ENCODE measurements at regions not wholly inside any gene's neighbourhood (a gene's known extent, or its start where the extent isn't known, plus 50 kb on each side); places are given as distances from the start of the nearest gene placed in this dataset.
"Not testable (repeated sequence)": the region's sequence is repeated elsewhere in the genome, so short reads cannot be mapped to it uniquely, and the experiment has no call there.

DNA sequence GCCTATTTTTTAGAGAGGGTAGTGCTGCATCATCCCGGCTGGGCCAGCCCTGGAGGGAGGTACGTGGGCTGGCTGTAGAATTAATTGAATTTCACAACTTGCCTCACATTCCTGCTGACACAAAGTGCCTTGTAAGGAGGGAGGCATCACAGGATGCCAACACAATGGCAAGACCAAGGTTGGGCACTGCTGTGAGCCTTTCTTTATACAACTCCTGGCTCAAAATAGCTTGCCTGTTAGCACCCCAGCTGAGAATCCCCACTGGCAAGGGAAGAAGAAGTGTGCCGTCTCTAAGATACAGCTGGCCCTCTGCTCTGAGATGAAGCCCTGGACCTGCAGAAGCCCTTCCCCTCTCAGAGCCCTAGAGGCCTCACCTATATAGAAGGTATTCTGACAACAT lies 873.9 kb downstream of the GRID1 start:
- DNase-seq (no peak), FAIRE-seq (no peak)
- no peaks in the 10 kb centered on the region for H3K4me1 ChIP-seq (ENCODE audit: control insufficient read depth in 2 of 3, insufficient read depth in 2 of 3, low read depth in 1 of 3, low read length in 3 of 3)
- no peak overlapping the region for H3K9ac ChIP-seq (ENCODE audit: low read length in 3 of 3)
- no peaks in the 10 kb centered on the region for H3K27me3 ChIP-seq (ENCODE audit: control insufficient read depth, insufficient read depth, low read length)
- no peak overlapping the region for H3K27ac ChIP-seq (ENCODE audit: low read depth in 2 of 2, low read length in 2 of 2)
- TF ChIP-seq, protein P1, sequence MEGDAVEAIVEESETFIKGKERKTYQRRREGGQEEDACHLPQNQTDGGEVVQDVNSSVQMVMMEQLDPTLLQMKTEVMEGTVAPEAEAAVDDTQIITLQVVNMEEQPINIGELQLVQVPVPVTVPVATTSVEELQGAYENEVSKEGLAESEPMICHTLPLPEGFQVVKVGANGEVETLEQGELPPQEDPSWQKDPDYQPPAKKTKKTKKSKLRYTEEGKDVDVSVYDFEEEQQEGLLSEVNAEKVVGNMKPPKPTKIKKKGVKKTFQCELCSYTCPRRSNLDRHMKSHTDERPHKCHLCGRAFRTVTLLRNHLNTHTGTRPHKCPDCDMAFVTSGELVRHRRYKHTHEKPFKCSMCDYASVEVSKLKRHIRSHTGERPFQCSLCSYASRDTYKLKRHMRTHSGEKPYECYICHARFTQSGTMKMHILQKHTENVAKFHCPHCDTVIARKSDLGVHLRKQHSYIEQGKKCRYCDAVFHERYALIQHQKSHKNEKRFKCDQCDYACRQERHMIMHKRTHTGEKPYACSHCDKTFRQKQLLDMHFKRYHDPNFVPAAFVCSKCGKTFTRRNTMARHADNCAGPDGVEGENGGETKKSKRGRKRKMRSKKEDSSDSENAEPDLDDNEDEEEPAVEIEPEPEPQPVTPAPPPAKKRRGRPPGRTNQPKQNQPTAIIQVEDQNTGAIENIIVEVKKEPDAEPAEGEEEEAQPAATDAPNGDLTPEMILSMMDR (IDR thresholded peaks at IDR 0.05; ENCODE audit: borderline replicate concordance, extremely low read depth, insufficient read depth), result no peak
- intact Hi-C loops (cut with DNase I), result no loop called here
- no peaks in the 10 kb centered on the region for H3K9me3 ChIP-seq (ENCODE audit: control insufficient read depth in 2 of 3, insufficient read depth in 1 of 3, low read length in 3 of 3)
- H3K4me3 ChIP-seq (ENCODE audit: low read length in 3 of 3), result no peak overlapping the region
- no peaks in the 10 kb centered on the region for H3K36me3 ChIP-seq (ENCODE audit: control insufficient read depth in 2 of 3, insufficient read depth in 3 of 3, low read length in 3 of 3)

DNA sequence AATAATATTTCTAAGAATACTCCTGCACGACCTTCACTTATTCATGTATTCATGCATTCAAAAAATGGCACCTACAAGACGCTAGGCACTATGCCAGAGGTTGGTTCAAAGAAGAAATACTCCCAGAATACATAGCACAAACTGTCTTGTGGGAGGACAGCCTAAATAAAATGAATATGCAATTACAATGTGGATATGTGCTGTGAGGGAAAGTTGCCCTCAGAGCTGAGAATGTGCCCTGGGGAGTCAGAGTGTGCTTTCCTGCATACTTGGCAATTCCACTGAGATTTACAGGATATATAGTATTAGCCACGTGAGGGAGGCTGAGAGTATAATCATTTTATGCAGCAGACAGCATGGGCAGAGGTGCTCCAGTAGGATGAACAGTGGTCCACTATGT lies 872.9 kb downstream of the GRID1 start:
- Histone ChIP-seq H3K27ac (ENCODE audit: low read depth in 2 of 2, low read length in 2 of 2) (no peak overlapping the region), H3K4me3 (ENCODE audit: low read length in 3 of 3) (no peak overlapping the region), H3K36me3 (ENCODE audit: control insufficient read depth in 2 of 3, insufficient read depth in 3 of 3, low read length in 3 of 3) (no peaks in the 10 kb centered on the region), H3K4me1 (ENCODE audit: control insufficient read depth in 2 of 3, insufficient read depth in 2 of 3, low read depth in 1 of 3, low read length in 3 of 3) (no peaks in the 10 kb centered on the region), H3K9me3 (ENCODE audit: control insufficient read depth in 2 of 3, insufficient read depth in 1 of 3, low read length in 3 of 3) (no peaks in the 10 kb centered on the region), H3K9ac (ENCODE audit: low read length in 3 of 3) (no peak overlapping the region), H3K27me3 (ENCODE audit: control insufficient read depth, insufficient read depth, low read length) (no peaks in the 10 kb centered on the region)
- FAIRE-seq, result no peak
- TF ChIP-seq, protein P1 (IDR thresholded peaks at IDR 0.05; ENCODE audit: borderline replicate concordance, extremely low read depth, insufficient read depth), result no peak
- no peak for DNase-seq
- intact Hi-C loops (cut with DNase I), result no loop called here

DNA sequence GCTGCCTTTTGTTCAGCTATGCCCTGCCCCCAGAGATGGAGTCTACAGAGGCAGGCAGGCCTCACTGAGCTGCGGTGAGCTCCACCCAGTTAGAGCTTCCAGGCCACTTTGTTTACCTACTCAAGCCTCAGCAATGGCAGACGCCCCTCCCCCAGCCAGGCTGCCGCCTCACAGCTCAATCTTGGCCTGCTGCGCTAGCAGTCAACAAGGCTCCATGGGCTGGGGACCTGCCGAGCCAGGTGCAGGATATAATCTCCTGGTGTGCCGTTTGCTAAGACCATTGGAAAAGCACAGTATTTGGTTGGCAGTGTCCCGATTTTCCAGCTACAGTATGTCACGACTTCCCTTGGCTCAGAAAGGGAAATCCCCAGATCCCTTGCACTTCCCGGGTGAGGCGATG lies 862.0 kb downstream of the GRID1 start:
- H3K9ac ChIP-seq (ENCODE audit: low read length in 3 of 3); DNase-seq; H3K36me3 ChIP-seq (ENCODE audit: control insufficient read depth in 2 of 3, insufficient read depth in 3 of 3, low read length in 3 of 3); H3K4me1 ChIP-seq (ENCODE audit: control insufficient read depth in 2 of 3, insufficient read depth in 2 of 3, low read depth in 1 of 3, low read length in 3 of 3); H3K27ac ChIP-seq (ENCODE audit: low read depth in 2 of 2, low read length in 2 of 2); intact Hi-C loops (cut with DNase I); H3K4me3 ChIP-seq (ENCODE audit: low read length in 3 of 3); FAIRE-seq; H3K27me3 ChIP-seq (ENCODE audit: control insufficient read depth, insufficient read depth, low read length); H3K9me3 ChIP-seq (ENCODE audit: control insufficient read depth in 2 of 3, insufficient read depth in 1 of 3, low read length in 3 of 3): not testable (repeated sequence)

DNA sequence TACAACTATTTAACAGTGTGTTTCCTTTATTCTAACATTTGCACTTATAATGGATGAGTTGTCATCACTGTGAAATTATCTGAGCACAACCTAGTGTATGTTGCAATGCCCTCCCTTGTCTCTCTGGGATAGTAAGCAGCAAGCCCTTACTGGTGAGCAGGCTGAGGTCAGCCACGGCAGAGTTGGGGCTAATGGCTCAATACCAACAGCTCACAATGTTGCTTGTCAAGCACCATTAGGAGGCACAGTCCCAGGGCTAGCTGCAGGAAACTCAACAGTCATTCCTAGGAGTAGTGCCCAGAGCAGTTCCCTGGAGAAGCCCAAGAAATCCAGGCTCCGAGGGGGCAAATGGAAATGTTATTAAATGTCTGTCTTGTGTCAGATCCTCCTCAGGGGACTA lies 858.4 kb downstream of the GRID1 start:
- H3K27ac ChIP-seq (ENCODE audit: low read depth in 2 of 2, low read length in 2 of 2), result no peak overlapping the region
- H3K36me3 ChIP-seq (ENCODE audit: control insufficient read depth in 2 of 3, insufficient read depth in 3 of 3, low read length in 3 of 3), result no peaks in the 10 kb centered on the region
- H3K9ac ChIP-seq (ENCODE audit: low read length in 3 of 3), result no peak overlapping the region
- no peaks in the 10 kb centered on the region for H3K4me1 ChIP-seq (ENCODE audit: control insufficient read depth in 2 of 3, insufficient read depth in 2 of 3, low read depth in 1 of 3, low read length in 3 of 3)
- intact Hi-C loops (cut with DNase I), result no loop called here
- FAIRE-seq (no peak), DNase-seq (no peak)
- TF ChIP-seq, protein P1 (IDR thresholded peaks at IDR 0.05; ENCODE audit: borderline replicate concordance, extremely low read depth, insufficient read depth), result no peak
- no peaks in the 10 kb centered on the region for H3K27me3 ChIP-seq (ENCODE audit: control insufficient read depth, insufficient read depth, low read length)
- no peak overlapping the region for H3K4me3 ChIP-seq (ENCODE audit: low read length in 3 of 3)
- H3K9me3 ChIP-seq (ENCODE audit: control insufficient read depth in 2 of 3, insufficient read depth in 1 of 3, low read length in 3 of 3), result no peaks in the 10 kb centered on the region

Measured in kidney (tissue), 13 donors.